GM12864 (cell line): ENCODE measurements at regions not wholly inside any gene's neighbourhood (a gene's known extent, or its start where the extent isn't known, plus 50 kb on each side); places are given as distances from the start of the nearest gene placed in this dataset.

Experiments used
- DNase-seq: peaks from one replicate; pipeline ENCODE4 v3.0.0-alpha.2; 2011; ENCODE audit warnings: low read depth
- H3K4me3 ChIP-seq: 2 replicates; pipeline ENCODE4 v1.5.1; 2011; ENCODE audit warnings: mild to moderate bottlenecking, low read depth, low read length, control low read depth
- TF ChIP-seq, protein P1 (sequence below): IDR thresholded peaks from 2 replicates; pipeline ENCODE4 v1.5.1; 2011; ENCODE audit warnings: low read depth, mild to moderate bottlenecking, moderate library complexity, low read length, control low read depth, inconsistent platforms; ENCODE audit errors: missing control alignments

DNA sequence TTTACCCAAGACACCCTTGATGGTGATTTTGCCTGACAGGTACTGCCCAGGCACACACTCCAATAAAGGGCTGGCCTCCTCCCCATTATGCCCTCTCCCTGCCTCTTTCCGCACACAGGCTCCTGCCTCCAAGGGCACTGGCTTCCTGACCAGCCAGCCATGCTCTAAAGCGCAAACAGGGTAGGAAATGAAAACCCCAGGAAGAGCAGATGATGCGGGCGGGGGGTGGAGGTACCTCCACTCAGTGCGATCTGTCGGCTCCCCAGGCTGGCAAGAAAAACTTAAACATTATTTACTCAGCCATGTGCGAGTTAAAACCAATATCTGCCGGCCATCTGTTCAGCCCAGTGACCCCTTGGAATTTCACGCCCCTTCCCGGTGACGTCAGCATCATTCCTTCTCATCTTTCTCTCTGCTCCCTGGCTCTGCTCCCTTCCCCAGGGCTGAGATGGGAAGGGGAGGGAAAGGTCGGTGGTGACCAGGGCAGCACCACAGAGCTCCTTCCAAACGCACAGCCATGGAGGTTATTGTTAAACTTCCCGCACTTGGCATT lies 262.5 kb downstream of the CBLN1 start:
- TF ChIP-seq, protein P1, sequence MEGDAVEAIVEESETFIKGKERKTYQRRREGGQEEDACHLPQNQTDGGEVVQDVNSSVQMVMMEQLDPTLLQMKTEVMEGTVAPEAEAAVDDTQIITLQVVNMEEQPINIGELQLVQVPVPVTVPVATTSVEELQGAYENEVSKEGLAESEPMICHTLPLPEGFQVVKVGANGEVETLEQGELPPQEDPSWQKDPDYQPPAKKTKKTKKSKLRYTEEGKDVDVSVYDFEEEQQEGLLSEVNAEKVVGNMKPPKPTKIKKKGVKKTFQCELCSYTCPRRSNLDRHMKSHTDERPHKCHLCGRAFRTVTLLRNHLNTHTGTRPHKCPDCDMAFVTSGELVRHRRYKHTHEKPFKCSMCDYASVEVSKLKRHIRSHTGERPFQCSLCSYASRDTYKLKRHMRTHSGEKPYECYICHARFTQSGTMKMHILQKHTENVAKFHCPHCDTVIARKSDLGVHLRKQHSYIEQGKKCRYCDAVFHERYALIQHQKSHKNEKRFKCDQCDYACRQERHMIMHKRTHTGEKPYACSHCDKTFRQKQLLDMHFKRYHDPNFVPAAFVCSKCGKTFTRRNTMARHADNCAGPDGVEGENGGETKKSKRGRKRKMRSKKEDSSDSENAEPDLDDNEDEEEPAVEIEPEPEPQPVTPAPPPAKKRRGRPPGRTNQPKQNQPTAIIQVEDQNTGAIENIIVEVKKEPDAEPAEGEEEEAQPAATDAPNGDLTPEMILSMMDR = no peak
- no peak for DNase-seq
- no peak overlapping the region for H3K4me3 ChIP-seq

DNA sequence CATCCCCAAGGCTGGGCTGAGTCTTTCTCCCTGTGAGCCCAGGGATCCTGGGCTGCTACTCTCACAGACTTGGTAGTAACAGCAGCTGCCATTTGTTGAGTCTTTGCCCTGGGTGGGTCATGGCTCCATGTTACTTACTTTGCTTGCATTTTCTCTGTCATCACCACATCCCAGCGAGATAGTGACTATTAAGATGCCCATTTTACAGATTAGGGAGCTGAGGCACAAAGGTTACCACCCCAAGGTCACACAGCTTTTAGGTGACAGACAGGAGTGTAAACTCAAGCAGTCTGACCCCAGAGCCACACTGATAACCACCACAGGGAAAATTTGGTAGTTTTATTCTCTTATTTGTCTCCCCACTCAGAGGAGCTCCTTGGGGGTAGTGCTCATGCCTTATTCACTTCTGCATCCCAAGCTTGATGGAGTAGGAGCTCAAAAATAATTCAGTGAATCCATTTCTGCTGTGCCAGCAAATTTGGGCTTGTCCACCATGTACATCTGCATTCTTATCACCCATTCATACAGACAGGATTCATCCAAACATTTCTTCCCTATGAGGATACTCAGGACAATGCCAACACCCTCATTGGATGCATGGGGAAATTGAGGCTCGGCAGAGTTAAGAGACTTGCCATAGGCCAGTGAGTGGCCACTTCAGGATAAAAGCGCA lies 263.2 kb downstream of the CBLN1 start:
- no peak overlapping the region for H3K4me3 ChIP-seq
- DNase-seq = no peak
- TF ChIP-seq, protein P1 = no peak

DNA sequence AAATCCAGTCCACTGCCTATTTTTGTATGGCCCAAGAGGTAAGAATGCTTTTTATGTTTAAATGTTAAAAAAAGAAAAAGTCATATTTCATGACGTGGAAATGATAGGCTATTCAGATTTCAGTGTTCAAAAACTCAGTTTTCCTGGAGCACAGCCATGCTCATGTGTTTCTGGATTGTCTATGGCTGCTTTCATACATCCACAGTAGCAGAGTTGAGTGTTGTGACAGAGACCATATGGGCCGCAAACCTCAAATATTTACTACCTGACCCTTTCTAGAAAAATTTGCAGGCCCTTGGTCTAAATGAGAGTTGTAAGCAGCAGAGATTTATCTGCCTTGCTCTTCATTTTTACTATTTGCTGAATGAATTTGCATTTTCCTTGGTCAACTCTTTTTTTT lies 264.1 kb downstream of the CBLN1 start:
- TF ChIP-seq, protein P1 = no peak
- no peak for DNase-seq
- no peak overlapping the region for H3K4me3 ChIP-seq

DNA sequence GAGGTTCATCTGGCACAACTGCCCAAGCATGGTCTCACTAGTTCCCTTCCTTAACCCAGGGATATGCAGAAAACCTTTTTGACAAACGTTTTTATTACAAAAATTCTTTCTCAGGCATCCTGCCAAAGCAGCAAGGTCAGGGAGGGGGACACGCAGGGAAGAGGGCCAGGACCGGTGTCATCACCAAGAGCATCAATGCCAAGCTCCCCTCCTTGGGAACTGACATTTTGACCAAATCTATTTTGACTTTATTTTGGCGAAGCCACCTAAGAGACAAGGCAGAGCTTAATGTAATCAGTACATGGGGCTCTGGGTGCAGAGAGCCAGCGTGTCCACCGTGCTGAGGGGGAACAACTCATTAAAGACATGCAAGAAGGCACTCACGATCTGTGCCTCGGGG lies 265.2 kb downstream of the CBLN1 start:
- TF ChIP-seq, protein P1 = no peak
- DNase-seq = no peak
- H3K4me3 ChIP-seq = no peak overlapping the region

DNA sequence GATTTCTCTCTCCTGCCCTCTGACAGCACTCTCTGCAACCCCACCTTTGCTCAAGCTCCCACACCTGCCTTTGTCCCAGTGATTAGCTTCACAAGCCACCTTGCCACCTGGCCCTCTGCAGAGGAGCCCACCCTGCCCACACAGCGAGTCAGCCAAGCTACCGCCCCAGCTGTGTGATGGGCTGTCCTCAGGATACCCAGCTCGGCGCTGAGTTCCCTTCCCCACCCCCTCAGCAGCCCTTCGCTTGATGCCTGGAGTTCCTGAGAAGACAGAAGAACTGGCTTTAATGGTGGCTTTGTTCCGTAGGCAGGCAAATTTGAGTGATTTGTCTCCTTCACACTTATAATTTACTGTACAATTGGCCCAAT lies 266.4 kb downstream of the CBLN1 start:
- no peak overlapping the region for H3K4me3 ChIP-seq
- TF ChIP-seq, protein P1 = no peak
- DNase-seq = no peak

DNA sequence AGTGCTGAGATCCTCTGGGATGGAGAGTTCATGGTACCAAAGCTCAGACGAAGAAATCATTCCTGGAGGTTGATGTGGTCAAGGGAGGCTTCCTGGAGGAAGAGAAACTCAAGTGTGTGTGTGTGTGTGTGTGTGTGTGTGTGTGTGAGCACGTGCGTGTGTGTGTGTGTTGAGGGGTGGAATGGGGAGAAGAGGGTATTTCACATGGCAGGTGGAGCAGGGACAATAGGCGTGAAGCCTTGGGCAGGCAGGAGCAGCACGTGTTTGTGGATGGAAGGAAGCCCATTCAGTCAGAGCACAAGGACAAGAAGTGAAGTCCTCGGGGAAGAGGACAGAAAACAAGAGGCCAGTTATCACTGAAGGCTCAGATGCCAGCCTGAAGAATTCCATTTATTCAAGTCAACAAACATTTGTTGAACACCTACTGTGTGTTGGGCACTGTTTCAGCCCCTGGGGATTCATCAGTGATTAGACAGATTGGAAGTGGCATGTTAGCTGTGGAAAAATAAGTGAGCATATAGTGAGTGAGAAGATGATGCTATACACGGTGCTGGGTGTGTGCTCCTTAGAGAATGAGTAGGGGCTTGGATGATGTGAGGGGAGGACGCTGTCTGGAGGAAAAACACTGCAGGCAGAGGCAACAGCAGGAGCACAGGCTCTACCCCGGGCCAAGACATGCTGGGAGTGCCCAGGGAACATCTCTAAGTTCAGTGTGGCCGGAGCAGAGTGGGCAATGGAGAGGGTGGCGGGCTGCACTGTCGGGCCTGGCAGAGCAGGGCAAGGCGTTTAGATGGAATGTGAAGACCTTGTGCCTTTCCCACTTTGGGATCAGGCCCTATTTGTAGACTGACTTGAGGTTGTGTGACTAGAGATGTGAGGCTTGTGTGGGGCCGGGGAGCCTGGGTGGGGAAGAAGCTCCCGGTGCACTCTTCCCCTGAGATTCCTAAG lies 267.1 kb downstream of the CBLN1 start:
- no peak for DNase-seq
- TF ChIP-seq, protein P1 = no peak
- H3K4me3 ChIP-seq = no peak overlapping the region
